Upper lobe of left lung (tissue), 4 donors: ENCODE measurements at regions not wholly inside any gene's neighbourhood (a gene's known extent, or its start where the extent isn't known, plus 50 kb on each side); places are given as distances from the start of the nearest gene placed in this dataset.

ENCODE experiments used
- CTCF ChIP-seq, 6 experiments: fragments of 450-650 bp in 4 of 6; fragments of 200-600 bp in 2 of 6; sonication (generic) in 2 of 6; IDR thresholded peaks; one replicate each; pipeline ENCODE4 v1.5.1; 2016 to 2019; ENCODE audit warnings: antibody characterized with exemption in 6 of 6
- POLR2A ChIP-seq, 4 donors: fragments of 450-650 bp; IDR thresholded peaks; one replicate each; pipeline ENCODE4 v1.5.1; 2016 to 2017; ENCODE audit warnings: antibody characterized with exemption in 4 of 4, mild to moderate bottlenecking in 2 of 4
- POLR2AphosphoS5 ChIP-seq, 2 donors: sonication (generic); formaldehyde crosslinking; IDR thresholded peaks; one replicate each; pipeline ENCODE4 v1.5.1; 2017; ENCODE audit warnings: antibody characterized with exemption in 2 of 2

- no peak for TF ChIP-seq POLR2AphosphoS5 (IDR thresholded peaks at IDR 0.05)
- peak in 5 of 6 experiments; percentile 37 to 67 (median 64) for TF ChIP-seq CTCF (IDR thresholded peaks at IDR 0.05)
- no peak for TF ChIP-seq POLR2A (IDR thresholded peaks at IDR 0.05)
These were observed 65.1 kb upstream of the GTF3A start for GRCh38 chr13:27359199-27359821.
